ENCODE measurements at regions not wholly inside any gene's neighbourhood (a gene's known extent, or its start where the extent isn't known, plus 50 kb on each side); places are given as distances from the start of the nearest gene placed in this dataset.

DNA sequence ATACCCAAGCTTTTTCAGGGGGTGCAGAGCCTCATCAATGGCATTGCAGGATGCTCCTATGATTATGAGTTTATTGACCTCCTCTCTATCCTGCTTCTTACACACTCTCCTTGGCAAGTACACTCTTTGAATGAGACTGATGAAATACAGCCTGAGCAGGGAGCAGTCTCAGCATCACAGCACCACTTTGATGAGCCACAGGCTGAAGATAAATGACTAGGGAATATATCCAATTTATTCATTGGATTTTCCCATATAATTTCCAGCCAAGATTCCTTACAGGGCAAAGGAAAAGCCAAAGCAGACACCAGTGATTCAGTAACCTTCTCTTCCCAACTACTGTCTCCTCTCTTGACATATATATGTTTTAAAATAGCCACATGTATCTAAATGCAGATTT lies 79.2 kb downstream of the CASP12 start:
- Histone ChIP-seq H3K9me3 (no peaks in the 10 kb centered on the region), H3K4me1 (no peaks in the 10 kb centered on the region), H3K27ac (no peak overlapping the region), H3K4me3 (no peak overlapping the region), H3K36me3 (no peaks in the 10 kb centered on the region), H3K27me3 (no peaks in the 10 kb centered on the region)
- TF ChIP-seq, protein P1, sequence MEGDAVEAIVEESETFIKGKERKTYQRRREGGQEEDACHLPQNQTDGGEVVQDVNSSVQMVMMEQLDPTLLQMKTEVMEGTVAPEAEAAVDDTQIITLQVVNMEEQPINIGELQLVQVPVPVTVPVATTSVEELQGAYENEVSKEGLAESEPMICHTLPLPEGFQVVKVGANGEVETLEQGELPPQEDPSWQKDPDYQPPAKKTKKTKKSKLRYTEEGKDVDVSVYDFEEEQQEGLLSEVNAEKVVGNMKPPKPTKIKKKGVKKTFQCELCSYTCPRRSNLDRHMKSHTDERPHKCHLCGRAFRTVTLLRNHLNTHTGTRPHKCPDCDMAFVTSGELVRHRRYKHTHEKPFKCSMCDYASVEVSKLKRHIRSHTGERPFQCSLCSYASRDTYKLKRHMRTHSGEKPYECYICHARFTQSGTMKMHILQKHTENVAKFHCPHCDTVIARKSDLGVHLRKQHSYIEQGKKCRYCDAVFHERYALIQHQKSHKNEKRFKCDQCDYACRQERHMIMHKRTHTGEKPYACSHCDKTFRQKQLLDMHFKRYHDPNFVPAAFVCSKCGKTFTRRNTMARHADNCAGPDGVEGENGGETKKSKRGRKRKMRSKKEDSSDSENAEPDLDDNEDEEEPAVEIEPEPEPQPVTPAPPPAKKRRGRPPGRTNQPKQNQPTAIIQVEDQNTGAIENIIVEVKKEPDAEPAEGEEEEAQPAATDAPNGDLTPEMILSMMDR (IDR thresholded peaks at IDR 0.05) = no peak
- no peak for DNase-seq (ENCODE audit: low spot score)

- TF ChIP-seq, protein P1 (IDR thresholded peaks at IDR 0.05) = no peak
- H3K4me3 ChIP-seq = no peak overlapping the region
These were observed 80.3 kb downstream of the CASP12 start for GRCh38 chr11:104817973-104818372.

DNA sequence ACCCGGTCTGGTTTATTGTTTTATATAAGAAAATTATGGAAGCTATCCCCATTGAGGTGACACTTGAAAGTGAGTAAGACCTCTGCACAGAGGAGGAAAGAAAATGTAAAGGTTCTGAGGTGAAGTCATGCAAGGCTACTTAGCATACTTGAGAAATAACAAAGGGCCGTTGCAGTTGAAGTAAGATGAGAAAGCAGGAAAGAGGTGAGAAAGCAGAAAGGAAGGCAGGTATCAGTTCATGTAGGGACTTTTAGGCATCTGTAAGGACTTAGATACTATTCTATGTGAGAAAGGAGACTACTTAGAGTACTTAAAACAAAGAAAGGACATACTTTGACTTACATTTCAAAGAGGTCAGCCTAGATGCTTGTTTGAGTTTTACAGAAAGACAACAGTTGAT lies 84.7 kb downstream of the CASP12 start:
- Histone ChIP-seq H3K36me3 (no peaks in the 10 kb centered on the region), H3K27ac (no peak overlapping the region), H3K4me3 (no peak overlapping the region), H3K27me3 (no peaks in the 10 kb centered on the region), H3K9me3 (no peaks in the 10 kb centered on the region), H3K4me1 (no peaks in the 10 kb centered on the region)
- no peak for DNase-seq (ENCODE audit: low spot score)
- TF ChIP-seq, protein P1 (IDR thresholded peaks at IDR 0.05) = no peak

More at GRCh38 chr11:104817973-104818372, 80.3 kb downstream of the CASP12 start:
- Histone ChIP-seq H3K27ac (no peak overlapping the region), H3K9me3 (no peaks in the 10 kb centered on the region), H3K27me3 (no peaks in the 10 kb centered on the region), H3K36me3 (no peaks in the 10 kb centered on the region), H3K4me1 (no peaks in the 10 kb centered on the region)
- no peak for DNase-seq (ENCODE audit: low spot score)

GRCh38 chr11:104812103-104812788 lies 86.0 kb downstream of the CASP12 start:
- Histone ChIP-seq H3K4me3 (no peak overlapping the region), H3K9me3 (no peaks in the 10 kb centered on the region), H3K27me3 (no peaks in the 10 kb centered on the region), H3K4me1 (no peaks in the 10 kb centered on the region), H3K27ac (no peak overlapping the region), H3K36me3 (no peaks in the 10 kb centered on the region)
- DNase-seq (ENCODE audit: low spot score) = no peak
- TF ChIP-seq, protein P1 (IDR thresholded peaks at IDR 0.05) = no peak

DNA sequence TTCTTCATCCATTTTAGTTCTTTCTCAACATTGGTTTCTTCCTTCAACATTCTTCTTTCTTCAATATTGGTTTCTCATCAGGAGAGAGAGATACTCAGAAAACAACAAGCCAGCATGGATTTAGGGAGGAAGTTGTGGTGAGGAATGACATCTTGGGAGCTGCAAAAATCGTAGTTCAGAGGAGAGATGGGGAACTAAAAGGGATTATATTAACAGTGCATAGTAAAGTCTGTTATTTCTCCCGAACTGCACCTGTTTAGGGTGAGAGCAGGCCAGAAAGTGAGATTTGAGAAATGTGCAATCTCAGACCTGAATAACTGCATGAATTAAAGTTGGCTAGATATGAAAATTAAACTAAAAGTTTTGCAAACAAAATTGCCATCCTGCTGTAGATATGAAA lies 94.5 kb downstream of the CASP12 start:
- H3K36me3 ChIP-seq = no peaks in the 10 kb centered on the region
- DNase-seq (ENCODE audit: low spot score) = no peak
- no peak overlapping the region for H3K4me3 ChIP-seq
- H3K27me3 ChIP-seq = no peaks in the 10 kb centered on the region
- TF ChIP-seq, protein P1 (IDR thresholded peaks at IDR 0.05) = no peak
- H3K9me3 ChIP-seq = no peaks in the 10 kb centered on the region
- no peak overlapping the region for H3K27ac ChIP-seq
- H3K4me1 ChIP-seq = no peaks in the 10 kb centered on the region

- no peak for DNase-seq (ENCODE audit: low spot score)
- no peaks in the 10 kb centered on the region for H3K4me1 ChIP-seq
- TF ChIP-seq, protein P1 (IDR thresholded peaks at IDR 0.05) = no peak
- no peak overlapping the region for H3K4me3 ChIP-seq
- no peaks in the 10 kb centered on the region for H3K27me3 ChIP-seq
- no peaks in the 10 kb centered on the region for H3K9me3 ChIP-seq
- no peaks in the 10 kb centered on the region for H3K36me3 ChIP-seq
- H3K27ac ChIP-seq = no peak overlapping the region
These were observed 99.0 kb downstream of the CASP12 start for GRCh38 chr11:104799251-104799650.
